ENCODE measurements at regions not wholly inside any gene's neighbourhood (a gene's known extent, or its start where the extent isn't known, plus 50 kb on each side); places are given as distances from the start of the nearest gene placed in this dataset.

DNA sequence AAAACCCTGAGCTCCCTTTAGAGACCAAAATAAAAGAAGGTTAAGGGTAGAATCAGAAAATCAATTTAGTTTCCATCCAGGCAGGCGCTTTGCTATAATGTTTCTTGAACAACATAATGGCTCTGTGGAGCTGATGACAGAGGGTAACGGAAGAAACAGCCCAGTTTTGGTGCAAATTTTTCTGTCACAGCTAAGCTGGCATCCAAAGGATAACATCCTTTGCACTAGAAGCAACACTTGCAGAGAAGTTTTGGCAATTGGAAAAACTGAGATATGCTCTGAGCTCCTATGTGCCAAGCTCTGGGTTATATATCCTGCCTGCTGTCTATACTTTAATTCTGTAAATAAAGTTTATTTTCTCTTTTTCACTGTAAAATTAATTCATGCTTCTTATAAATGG lies 495.3 kb upstream of the API5 start:
- TF ChIP-seq, protein P1, sequence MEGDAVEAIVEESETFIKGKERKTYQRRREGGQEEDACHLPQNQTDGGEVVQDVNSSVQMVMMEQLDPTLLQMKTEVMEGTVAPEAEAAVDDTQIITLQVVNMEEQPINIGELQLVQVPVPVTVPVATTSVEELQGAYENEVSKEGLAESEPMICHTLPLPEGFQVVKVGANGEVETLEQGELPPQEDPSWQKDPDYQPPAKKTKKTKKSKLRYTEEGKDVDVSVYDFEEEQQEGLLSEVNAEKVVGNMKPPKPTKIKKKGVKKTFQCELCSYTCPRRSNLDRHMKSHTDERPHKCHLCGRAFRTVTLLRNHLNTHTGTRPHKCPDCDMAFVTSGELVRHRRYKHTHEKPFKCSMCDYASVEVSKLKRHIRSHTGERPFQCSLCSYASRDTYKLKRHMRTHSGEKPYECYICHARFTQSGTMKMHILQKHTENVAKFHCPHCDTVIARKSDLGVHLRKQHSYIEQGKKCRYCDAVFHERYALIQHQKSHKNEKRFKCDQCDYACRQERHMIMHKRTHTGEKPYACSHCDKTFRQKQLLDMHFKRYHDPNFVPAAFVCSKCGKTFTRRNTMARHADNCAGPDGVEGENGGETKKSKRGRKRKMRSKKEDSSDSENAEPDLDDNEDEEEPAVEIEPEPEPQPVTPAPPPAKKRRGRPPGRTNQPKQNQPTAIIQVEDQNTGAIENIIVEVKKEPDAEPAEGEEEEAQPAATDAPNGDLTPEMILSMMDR (IDR thresholded peaks at IDR 0.05): no peak
- no peak for TF ChIP-seq POLR2A (IDR thresholded peaks at IDR 0.05)

Measured in Peyer's patch (tissue), 4 donors.